ACHN (cell line): ENCODE measurements at regions not wholly inside any gene's neighbourhood (a gene's known extent, or its start where the extent isn't known, plus 50 kb on each side); places are given as distances from the start of the nearest gene placed in this dataset.
"Not testable (repeated sequence)": the region's sequence is repeated elsewhere in the genome, so short reads cannot be mapped to it uniquely, and the experiment has no call there.

Experiments
- DNase-seq: peaks from one replicate; pipeline ENCODE4 v3.0.0-alpha.2; 2015
- in situ Hi-C: cut with HindIII; loops from 2 replicates; pipeline ENCODE4 v1.10.0; 2017; ENCODE audit warnings: low sequenced_read_pairs, low pct_ligation_motif_present, low pct_unique_long_range_greater_than_20kb

GRCh38 chr13:82214341-82214740 lies 1667.9 kb downstream of the SLITRK1 start:
- in situ Hi-C loops: no loop called here
- DNase-seq: no peak

- in situ Hi-C loops: no loop called here
Measured at GRCh38 chr13:82206241-82206640, 1676.0 kb downstream of the SLITRK1 start.

GRCh38 chr13:82202398-82202797 lies 1679.9 kb downstream of the SLITRK1 start:
- DNase-seq: no peak
- in situ Hi-C loops: no loop called here

More at GRCh38 chr13:82206241-82206640, 1676.0 kb downstream of the SLITRK1 start:
- DNase-seq: no peak

- in situ Hi-C loops: no loop called here
- no peak for DNase-seq
Measured at GRCh38 chr13:82196087-82196486, 1686.2 kb downstream of the SLITRK1 start.

GRCh38 chr13:82187227-82187626 lies 1695.0 kb downstream of the SLITRK1 start:
- in situ Hi-C loops: no loop called here
- DNase-seq: no peak

GRCh38 chr13:82176751-82177150 lies 1705.5 kb downstream of the SLITRK1 start:
- in situ Hi-C loops: no loop called here
- no peak for DNase-seq

GRCh38 chr13:82165396-82166174 lies 1716.7 kb downstream of the SLITRK1 start:
- no peak for DNase-seq
- in situ Hi-C loops: no loop called here

- in situ Hi-C loops: not testable (repeated sequence)
Measured at GRCh38 chr13:82164780-82165395, 1717.4 kb downstream of the SLITRK1 start.

GRCh38 chr13:82147526-82147925 lies 1734.7 kb downstream of the SLITRK1 start:
- in situ Hi-C loops: no loop called here
- no peak for DNase-seq

More at GRCh38 chr13:82164780-82165395, 1717.4 kb downstream of the SLITRK1 start:
- not testable (repeated sequence) for DNase-seq

GRCh38 chr13:82136880-82137279 lies 1745.4 kb downstream of the SLITRK1 start:
- DNase-seq: no peak
- in situ Hi-C loops: no loop called here

GRCh38 chr13:82129281-82129680 lies 1753.0 kb downstream of the SLITRK1 start:
- in situ Hi-C loops: no loop called here
- no peak for DNase-seq

- in situ Hi-C loops: no loop called here
- no peak for DNase-seq
Measured at GRCh38 chr13:82118589-82118988, 1763.7 kb downstream of the SLITRK1 start.

- in situ Hi-C loops: no loop called here
Measured at GRCh38 chr13:82116422-82116989, 1765.8 kb downstream of the SLITRK1 start.

GRCh38 chr13:82115391-82115790 lies 1766.9 kb downstream of the SLITRK1 start:
- no peak for DNase-seq
- in situ Hi-C loops: no loop called here

More at GRCh38 chr13:82116422-82116989, 1765.8 kb downstream of the SLITRK1 start:
- DNase-seq: no peak

GRCh38 chr13:82096256-82096655 lies 1755.3 kb upstream of the SPRY2 start:
- in situ Hi-C loops: no loop called here

GRCh38 chr13:82092312-82092711 lies 1751.4 kb upstream of the SPRY2 start:
- in situ Hi-C loops: no loop called here
- DNase-seq: no peak

More at GRCh38 chr13:82096256-82096655, 1755.3 kb upstream of the SPRY2 start:
- DNase-seq: no peak

- in situ Hi-C loops: no loop called here
- DNase-seq: no peak
Measured at GRCh38 chr13:82088781-82089180, 1747.9 kb upstream of the SPRY2 start.

GRCh38 chr13:82076496-82076895 lies 1735.6 kb upstream of the SPRY2 start:
- in situ Hi-C loops: no loop called here
- DNase-seq: no peak

- no peak for DNase-seq
- in situ Hi-C loops: no loop called here
Measured at GRCh38 chr13:82070416-82070815, 1729.5 kb upstream of the SPRY2 start.

- in situ Hi-C loops: no loop called here
Measured at GRCh38 chr13:82062772-82063171, 1721.8 kb upstream of the SPRY2 start.

More at GRCh38 chr13:82062772-82063171, 1721.8 kb upstream of the SPRY2 start:
- DNase-seq: no peak
